GM23248 (cell line): ENCODE measurements at regions not wholly inside any gene's neighbourhood (a gene's known extent, or its start where the extent isn't known, plus 50 kb on each side); places are given as distances from the start of the nearest gene placed in this dataset.
"Not testable (repeated sequence)": the region's sequence is repeated elsewhere in the genome, so short reads cannot be mapped to it uniquely, and the experiment has no call there.

ENCODE experiments used
- EZH2 ChIP-seq: fragments of 200-600 bp; sonication (generic); IDR thresholded peaks from 2 replicates; pipeline ENCODE4 v1.6.1; 2018; ENCODE audit warnings: antibody characterized with exemption, mild to moderate bottlenecking; ENCODE audit not compliant: insufficient read depth, poor library complexity, severe bottlenecking
- EZH2phosphoT487 ChIP-seq: fragments of 200-600 bp; sonication (generic); IDR thresholded peaks from 2 replicates; pipeline ENCODE4 v1.6.1; 2018; ENCODE audit warnings: antibody characterized with exemption, moderate library complexity, mild to moderate bottlenecking, low read depth; ENCODE audit not compliant: insufficient read depth

- not testable (repeated sequence) for TF ChIP-seq EZH2phosphoT487, EZH2
Observed at GRCh38 chr2:89762461-89763253, 1071.2 kb downstream of the RPIA start.
